GM12878 (cell line): ENCODE measurements at regions not wholly inside any gene's neighbourhood (a gene's known extent, or its start where the extent isn't known, plus 50 kb on each side); places are given as distances from the start of the nearest gene placed in this dataset.

ENCODE experiments used
- ATAC-seq: fragments of 200-7000 bp; cut with Tn5 transposase; 3 replicates; pipeline ENCODE4 v1.9.1; 2020; ENCODE audit warnings: mild to moderate bottlenecking, moderate library complexity
- BruUV-seq: library from RNA; stranded (reverse); fragments of 400-500 nt; replicated peaks from 2 replicates; lab custom pipeline; 2021; lab: Mats Ljungman, UMichigan
- CTCF ChIA-PET: fragments of 300-600 bp; sonication (Branson Sonifier 250); formaldehyde crosslinking; extraction: SDS; loops from one replicate; lab custom pipeline; 2021; ENCODE audit warnings: inconsistent platforms; lab: Yijun Ruan, JAX
- POLR2A ChIA-PET: fragments of 350-600 bp; formaldehyde crosslinking; extraction: SDS; loops from one replicate; lab custom pipeline; 2021; ENCODE audit warnings: inconsistent platforms; lab: Charles Lee
- RAD21 ChIA-PET: fragments of 300-600 bp; sonication (Branson Sonifier 250); formaldehyde crosslinking; loops from one replicate; lab custom pipeline; 2023; ENCODE audit warnings: antibody characterized with exemption; ENCODE audit not compliant: unreplicated experiment; lab: Charles Lee
- SMC1A ChIA-PET: fragments of 300-600 bp; sonication (Branson Sonifier 250); formaldehyde crosslinking; loops from one replicate; lab custom pipeline; 2023; ENCODE audit not compliant: unreplicated experiment, uncharacterized antibody; lab: Charles Lee
- DNase-seq: peaks from one replicate; pipeline ENCODE4 v3.0.0-alpha.2; 2011; ENCODE audit warnings: low read depth, low spot score
- FAIRE-seq: peaks from 3 replicates; lab custom pipeline; 2011; peaks lifted over from hg19 to GRCh38; lab: Jason Lieb, UNC
- H2AFZ ChIP-seq: 2 replicates; pipeline ENCODE4 v1.6.0; 2011; ENCODE audit warnings: low read depth, low read length, control low read depth; ENCODE audit not compliant: control insufficient read depth
- H3K27ac ChIP-seq: 2 replicates; pipeline ENCODE4 v1.5.1; 2011; ENCODE audit warnings: control low read depth; ENCODE audit not compliant: control insufficient read depth, insufficient read depth
- H3K27me3 ChIP-seq, 2 experiments: replicated peaks in 1 of 2; 2 replicates each; pipeline versions ENCODE4 v1.6.0 to v1.6.1; 2011; ENCODE audit warnings: low read length in 1 of 2; ENCODE audit not compliant: control insufficient read depth in 2 of 2, insufficient read depth in 2 of 2
- H3K36me3 ChIP-seq, 2 experiments: 2 replicates each; pipeline ENCODE4 v1.5.1; 2011; ENCODE audit warnings: low read length in 1 of 2; ENCODE audit not compliant: control insufficient read depth in 2 of 2, insufficient read depth in 2 of 2
- H3K4me1 ChIP-seq: 2 replicates; pipeline ENCODE4 v1.6.1; 2011; ENCODE audit warnings: mild to moderate bottlenecking, low read length, moderate library complexity, mixed read lengths; ENCODE audit not compliant: control insufficient read depth, insufficient read depth
- H3K4me2 ChIP-seq: 2 replicates; pipeline ENCODE4 v1.6.0; 2011; ENCODE audit warnings: control low read depth; ENCODE audit not compliant: control insufficient read depth, insufficient read depth
- H3K4me3 ChIP-seq: fragments of 200-600 bp; sonication (generic); 2 replicates; pipeline ENCODE4 v1.5.1; 2016
- H3K79me2 ChIP-seq: 2 replicates; pipeline ENCODE4 v1.6.0; 2011; ENCODE audit warnings: low read length; ENCODE audit not compliant: control insufficient read depth, insufficient read depth
- H3K9ac ChIP-seq: 2 replicates; pipeline ENCODE4 v1.8.0; 2011; ENCODE audit warnings: low read length, control low read depth, mixed read lengths; ENCODE audit not compliant: control insufficient read depth, insufficient read depth
- H3K9me3 ChIP-seq: replicated peaks from 3 replicates; pipeline ENCODE4 v1.5.1; 2011; ENCODE audit warnings: mild to moderate bottlenecking, low read length; ENCODE audit not compliant: control insufficient read depth, insufficient read depth
- H4K20me1 ChIP-seq: 2 replicates; pipeline ENCODE4 v1.6.0; 2011; ENCODE audit not compliant: control insufficient read depth, insufficient read depth
- DPF2 ChIP-seq: fragments of 450-650 bp; IDR thresholded peaks from 2 replicates; pipeline ENCODE4 v1.6.1; 2017; ENCODE audit warnings: mild to moderate bottlenecking
- ESRRA ChIP-seq: IDR thresholded peaks from 2 replicates; pipeline ENCODE4 v1.6.1; 2012; ENCODE audit warnings: mild to moderate bottlenecking, low read length, improper control_type of control experiment
- EZH2 ChIP-seq: IDR thresholded peaks from 2 replicates; pipeline ENCODE4 v1.6.1; 2012; ENCODE audit warnings: low read depth, mild to moderate bottlenecking, control low read depth, inconsistent platforms, low read length, borderline replicate concordance; ENCODE audit not compliant: control insufficient read depth
- GATAD2B ChIP-seq: fragments of 450-650 bp; conservative IDR thresholded peaks from 2 replicates; pipeline ENCODE4 v1.6.1; 2017; ENCODE audit warnings: low read depth, mild to moderate bottlenecking, moderate library complexity
- HCFC1 ChIP-seq: fragments of 150-350 bp; IDR thresholded peaks from 2 replicates; pipeline ENCODE4 v1.6.1; 2014; ENCODE audit warnings: low read length
- IKZF2 ChIP-seq, 2 experiments: fragments of 450-650 bp; IDR thresholded peaks; 2 replicates each; pipeline ENCODE4 v1.6.1; 2017; ENCODE audit warnings: mild to moderate bottlenecking in 2 of 2, moderate library complexity in 2 of 2
- KAT2A ChIP-seq: conservative IDR thresholded peaks from 2 replicates; pipeline ENCODE4 v1.6.1; 2011; ENCODE audit warnings: low read depth, low read length; ENCODE audit not compliant: control insufficient read depth
- KDM1A ChIP-seq: fragments of 200-600 bp; sonication (generic); IDR thresholded peaks from 2 replicates; pipeline ENCODE4 v1.6.1; 2016; ENCODE audit warnings: borderline replicate concordance
- NFYB ChIP-seq: IDR thresholded peaks from 2 replicates; pipeline ENCODE4 v1.6.1; 2011; ENCODE audit warnings: low read depth, mild to moderate bottlenecking, low read length, improper control_type of control experiment, moderate library complexity; ENCODE audit not compliant: insufficient read depth
- ZSCAN29 ChIP-seq: fragments of 450-650 bp; IDR thresholded peaks from 2 replicates; pipeline ENCODE4 v1.6.1; 2017; ENCODE audit warnings: mild to moderate bottlenecking, moderate library complexity
- WGBS: methylation state at CpG from one replicate; pipeline ENCODE4 v1.1.6; 2016; ENCODE audit warnings: low lambda C conversion rate; ENCODE audit not compliant: insufficient replicate concordance, insufficient coverage; ENCODE audit errors: missing lambda C conversion rate; 5-methylcytosine and 5-hydroxymethylcytosine counted together
- in situ Hi-C: fragments of 300-500 bp; cut with MboI; formaldehyde crosslinking; loops from 9 replicates; pipeline ENCODE4 v1.14.3; 2018; ENCODE audit warnings: mixed read lengths
- intact Hi-C: fragments of 100-400 bp; cut with micrococcal nuclease; formaldehyde crosslinking; loops from one replicate; pipeline ENCODE4 v1.14.2; 2022; ENCODE audit not compliant: unreplicated experiment
- TF ChIP-seq, protein P1 (sequence below): fragments of 450-650 bp; IDR thresholded peaks from 2 replicates; pipeline ENCODE4 v1.6.1; 2017; ENCODE audit warnings: low read depth, mild to moderate bottlenecking, moderate library complexity
- TF ChIP-seq, protein P2 (sequence below): fragments of 450-650 bp; IDR thresholded peaks from 2 replicates; pipeline ENCODE4 v1.6.1; 2017; ENCODE audit warnings: borderline replicate concordance

DNA sequence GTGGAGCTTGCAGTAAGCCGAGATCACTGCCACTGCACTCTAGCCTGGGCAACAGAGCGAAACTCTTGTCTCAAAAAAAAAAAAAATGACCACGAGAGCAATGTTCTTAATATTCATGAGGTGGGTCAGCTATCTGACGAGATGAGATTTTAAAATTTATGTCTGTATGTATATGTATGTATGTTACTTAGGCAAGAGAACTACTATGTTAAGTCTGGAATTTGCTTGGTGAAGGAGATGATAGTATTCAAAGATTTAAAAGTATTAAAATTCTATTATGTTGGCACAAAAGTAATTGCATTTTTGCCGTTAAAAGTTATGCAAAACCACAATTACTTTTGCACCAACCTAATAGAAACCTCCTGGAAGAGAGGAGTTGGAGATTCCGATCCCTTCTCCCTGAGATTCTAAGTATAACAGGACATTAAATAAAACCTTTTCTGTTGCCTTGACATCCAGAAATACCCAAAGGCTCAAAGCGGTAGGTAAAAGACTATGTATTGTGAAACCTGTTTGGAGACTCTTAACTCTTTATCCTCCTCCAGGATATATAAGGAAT, 114.3 kb upstream of the TNS3 start:
- ChIA-PET SMC1A (no interaction called here), CTCF (no interaction called here), POLR2A (no interaction called here), RAD21 (interaction anchor here (0.5 kb wide), 1 partner anchor 134 kb away, joined by 5 read pairs; no protein-coding TSS in a partner anchor)
- H3K9ac ChIP-seq: no peak overlapping the region
- FAIRE-seq (no peak), DNase-seq (no peak), ATAC-seq (no peak)
- H3K27ac ChIP-seq: no peak overlapping the region
- H3K4me2 ChIP-seq: no peak overlapping the region
- H3K9me3 ChIP-seq: no peaks in the 10 kb centered on the region
- H3K4me1 ChIP-seq: no peaks in the 10 kb centered on the region
- BruUV-seq: no TSS peak
- no peaks in the 10 kb centered on the region for H3K36me3 ChIP-seq
- H4K20me1 ChIP-seq: no peaks in the 10 kb centered on the region
- WGBS: 48% methylated on average over 7 of the region's 7 CpGs
- H3K27me3 ChIP-seq: no peaks in the 10 kb centered on the region
- TF ChIP-seq DPF2 (no peak), IKZF2 (IDR thresholded peaks at IDR 0.05) (no peak), HCFC1 (no peak), ZSCAN29 (no peak), ESRRA (no peak), KDM1A (no peak), EZH2 (no peak), NFYB (no peak), GATAD2B (no peak), KAT2A (no peak)
- TF ChIP-seq, protein P1, sequence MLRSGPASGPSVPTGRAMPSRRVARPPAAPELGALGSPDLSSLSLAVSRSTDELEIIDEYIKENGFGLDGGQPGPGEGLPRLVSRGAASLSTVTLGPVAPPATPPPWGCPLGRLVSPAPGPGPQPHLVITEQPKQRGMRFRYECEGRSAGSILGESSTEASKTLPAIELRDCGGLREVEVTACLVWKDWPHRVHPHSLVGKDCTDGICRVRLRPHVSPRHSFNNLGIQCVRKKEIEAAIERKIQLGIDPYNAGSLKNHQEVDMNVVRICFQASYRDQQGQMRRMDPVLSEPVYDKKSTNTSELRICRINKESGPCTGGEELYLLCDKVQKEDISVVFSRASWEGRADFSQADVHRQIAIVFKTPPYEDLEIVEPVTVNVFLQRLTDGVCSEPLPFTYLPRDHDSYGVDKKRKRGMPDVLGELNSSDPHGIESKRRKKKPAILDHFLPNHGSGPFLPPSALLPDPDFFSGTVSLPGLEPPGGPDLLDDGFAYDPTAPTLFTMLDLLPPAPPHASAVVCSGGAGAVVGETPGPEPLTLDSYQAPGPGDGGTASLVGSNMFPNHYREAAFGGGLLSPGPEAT: no peak
- TF ChIP-seq, protein P2, sequence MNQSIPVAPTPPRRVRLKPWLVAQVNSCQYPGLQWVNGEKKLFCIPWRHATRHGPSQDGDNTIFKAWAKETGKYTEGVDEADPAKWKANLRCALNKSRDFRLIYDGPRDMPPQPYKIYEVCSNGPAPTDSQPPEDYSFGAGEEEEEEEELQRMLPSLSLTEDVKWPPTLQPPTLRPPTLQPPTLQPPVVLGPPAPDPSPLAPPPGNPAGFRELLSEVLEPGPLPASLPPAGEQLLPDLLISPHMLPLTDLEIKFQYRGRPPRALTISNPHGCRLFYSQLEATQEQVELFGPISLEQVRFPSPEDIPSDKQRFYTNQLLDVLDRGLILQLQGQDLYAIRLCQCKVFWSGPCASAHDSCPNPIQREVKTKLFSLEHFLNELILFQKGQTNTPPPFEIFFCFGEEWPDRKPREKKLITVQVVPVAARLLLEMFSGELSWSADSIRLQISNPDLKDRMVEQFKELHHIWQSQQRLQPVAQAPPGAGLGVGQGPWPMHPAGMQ: no peak
- intact Hi-C loops (no loop called here), in situ Hi-C loops (no loop called here)
- no peak overlapping the region for H3K4me3 ChIP-seq
- H2AFZ ChIP-seq: no peak overlapping the region
- no peaks in the 10 kb centered on the region for H3K79me2 ChIP-seq
